Uterus (tissue), 3 donors: ENCODE measurements at regions not wholly inside any gene's neighbourhood (a gene's known extent, or its start where the extent isn't known, plus 50 kb on each side); places are given as distances from the start of the nearest gene placed in this dataset.

Source experiments
- DNase-seq, 2 donors: peaks; one replicate each; pipeline ENCODE4 v3.0.0-alpha.2; 2019 to 2020
- H3K27ac ChIP-seq, 2 donors: fragments of 200-600 bp; sonication (generic); 1 replicate in 1 of 2; 2 replicates in 1 of 2; pipeline ENCODE4 v1.5.1; 2016 to 2018
- H3K27me3 ChIP-seq, 2 donors: fragments of 200-600 bp; sonication (generic); one replicate each; pipeline ENCODE4 v1.5.1; 2018 to 2019; ENCODE audit warnings: control low read depth in 1 of 2
- H3K36me3 ChIP-seq, 2 donors: fragments of 200-600 bp; sonication (generic); one replicate each; pipeline ENCODE4 v1.5.1; 2019; ENCODE audit warnings: control low read depth in 1 of 2
- H3K4me1 ChIP-seq, 2 donors: fragments of 200-600 bp; sonication (generic); one replicate each; pipeline ENCODE4 v1.5.1; 2018 to 2019; ENCODE audit warnings: control low read depth in 1 of 2
- H3K4me3 ChIP-seq, 2 donors: fragments of 200-600 bp; sonication (generic); 1 replicate in 1 of 2; 2 replicates in 1 of 2; pipeline ENCODE4 v1.5.1; 2018 to 2019; ENCODE audit warnings: mild to moderate bottlenecking in 1 of 2
- H3K9me3 ChIP-seq, 2 donors: fragments of 200-600 bp; sonication (generic); one replicate each; pipeline ENCODE4 v1.5.1; 2019; ENCODE audit warnings: control low read depth in 1 of 2
- CTCF ChIP-seq, 4 experiments: fragments of 200-600 bp in 2 of 4; fragments of 450-650 bp in 2 of 4; sonication (generic) in 2 of 4; IDR thresholded peaks; one replicate each; pipeline ENCODE4 v1.5.1; 2016 to 2019; ENCODE audit warnings: antibody characterized with exemption in 4 of 4, mild to moderate bottlenecking in 2 of 4, moderate library complexity in 1 of 4
- POLR2A ChIP-seq, 2 donors: fragments of 450-650 bp; IDR thresholded peaks; one replicate each; pipeline ENCODE4 v1.6.1; 2016; ENCODE audit warnings: antibody characterized with exemption in 2 of 2, mild to moderate bottlenecking in 1 of 2, moderate library complexity in 1 of 2
- intact Hi-C: fragments of 100-400 bp; cut with DNase I; formaldehyde crosslinking; loops from one replicate; pipeline ENCODE4 v1.15.1; 2023; ENCODE audit warnings: low total_unique reads
- donor health status: DM: yes; HTN: yes; CAD: no.

GRCh38 chr6:139877828-139878405 is 503.5 kb upstream of the CITED2 start:
- H3K27ac ChIP-seq, result no peak overlapping the region
- no peaks in the 10 kb centered on the region for H3K9me3 ChIP-seq
- H3K36me3 ChIP-seq, result no peaks in the 10 kb centered on the region
- H3K27me3 ChIP-seq, result no peaks in the 10 kb centered on the region
- no peak overlapping the region for H3K4me3 ChIP-seq
- TF ChIP-seq CTCF (IDR thresholded peaks at IDR 0.05) (no peak), POLR2A (IDR thresholded peaks at IDR 0.05) (no peak)
- no peak for DNase-seq
- no peaks in the 10 kb centered on the region for H3K4me1 ChIP-seq
- intact Hi-C loops, result no loop called here

GRCh38 chr6:139872665-139873064 is 498.2 kb upstream of the CITED2 start:
- DNase-seq, result peak; percentile 24 to 28

GRCh38 chr6:139871803-139872510 is 497.5 kb upstream of the CITED2 start:
- no peaks in the 10 kb centered on the region for H3K4me1 ChIP-seq
- H3K4me3 ChIP-seq, result no peak overlapping the region
- TF ChIP-seq CTCF (IDR thresholded peaks at IDR 0.05) (no peak), POLR2A (IDR thresholded peaks at IDR 0.05) (no peak)
- no peaks in the 10 kb centered on the region for H3K27me3 ChIP-seq
- DNase-seq, result no peak
- H3K9me3 ChIP-seq, result no peaks in the 10 kb centered on the region
- peak overlapping the region; percentile 35 to 51 for H3K27ac ChIP-seq
- no peaks in the 10 kb centered on the region for H3K36me3 ChIP-seq
- intact Hi-C loops, result no loop called here

More at GRCh38 chr6:139872665-139873064, 498.2 kb upstream of the CITED2 start:
- Histone ChIP-seq H3K27ac (peak overlapping the region; percentile 35 to 51), H3K36me3 (no peaks in the 10 kb centered on the region), H3K4me1 (no peaks in the 10 kb centered on the region), H3K27me3 (no peaks in the 10 kb centered on the region), H3K4me3 (no peak overlapping the region), H3K9me3 (no peaks in the 10 kb centered on the region)
- TF ChIP-seq POLR2A (IDR thresholded peaks at IDR 0.05) (no peak), CTCF (IDR thresholded peaks at IDR 0.05) (no peak)
- intact Hi-C loops, result no loop called here

- TF ChIP-seq POLR2A (IDR thresholded peaks at IDR 0.05), result no peak
- TF ChIP-seq CTCF (IDR thresholded peaks at IDR 0.05), result no peak
These were observed 496.8 kb upstream of the CITED2 start for GRCh38 chr6:139871165-139871710.

GRCh38 chr6:139868576-139868975 is 494.1 kb upstream of the CITED2 start:
- Histone ChIP-seq H3K36me3 (no peaks in the 10 kb centered on the region), H3K4me3 (no peak overlapping the region), H3K9me3 (no peaks in the 10 kb centered on the region), H3K27ac (no peak overlapping the region), H3K4me1 (no peaks in the 10 kb centered on the region), H3K27me3 (no peaks in the 10 kb centered on the region)
- intact Hi-C loops, result no loop called here
- TF ChIP-seq CTCF (IDR thresholded peaks at IDR 0.05), result no peak
- TF ChIP-seq POLR2A (IDR thresholded peaks at IDR 0.05), result no peak
- no peak for DNase-seq

More at GRCh38 chr6:139871165-139871710, 496.8 kb upstream of the CITED2 start:
- intact Hi-C loops, result no loop called here
- Histone ChIP-seq H3K4me3 (no peak overlapping the region), H3K36me3 (no peaks in the 10 kb centered on the region), H3K27ac (no peak overlapping the region), H3K9me3 (no peaks in the 10 kb centered on the region), H3K27me3 (no peaks in the 10 kb centered on the region), H3K4me1 (no peaks in the 10 kb centered on the region)
- DNase-seq, result no peak
